Lower lobe of right lung (tissue), 2 donors: ENCODE measurements at regions not wholly inside any gene's neighbourhood (a gene's known extent, or its start where the extent isn't known, plus 50 kb on each side); places are given as distances from the start of the nearest gene placed in this dataset.

Experiments used
- ATAC-seq, 2 donors: fragments of 200-7000 bp; cut with Tn5 transposase; one replicate each; pipeline ENCODE4 v1.9.1; 2020 to 2022; ENCODE audit warnings: mild to moderate bottlenecking in 2 of 2, moderate library complexity in 2 of 2
- DNase-seq: peaks from one replicate; pipeline ENCODE4 v3.0.0-alpha.2; 2020
- H3K27ac ChIP-seq: fragments of 200-600 bp; one replicate; pipeline ENCODE4 v1.8.0; 2022
- H3K27me3 ChIP-seq: fragments of 200-600 bp; one replicate; pipeline ENCODE4 v1.8.0; 2022; ENCODE audit warnings: low read depth
- H3K36me3 ChIP-seq: fragments of 200-600 bp; one replicate; pipeline ENCODE4 v1.8.0; 2022; ENCODE audit warnings: mild to moderate bottlenecking
- H3K4me1 ChIP-seq: fragments of 200-600 bp; one replicate; pipeline ENCODE4 v1.8.0; 2022
- H3K4me3 ChIP-seq: fragments of 200-600 bp; one replicate; pipeline ENCODE4 v1.8.0; 2022; ENCODE audit warnings: mild to moderate bottlenecking
- H3K9me3 ChIP-seq: fragments of 200-600 bp; one replicate; pipeline ENCODE4 v1.8.0; 2022
- CTCF ChIP-seq: fragments of 200-600 bp; IDR thresholded peaks from one replicate; pipeline ENCODE4 v1.8.0; 2022; ENCODE audit warnings: antibody characterized with exemption, mild to moderate bottlenecking
- intact Hi-C: fragments of 100-400 bp; cut with DNase I; formaldehyde crosslinking; loops from one replicate; pipeline ENCODE4 v1.11.0; 2022
- donor health status: DM: no; HTN: yes; CAD: no; lungs with severe emphysema.

DNA sequence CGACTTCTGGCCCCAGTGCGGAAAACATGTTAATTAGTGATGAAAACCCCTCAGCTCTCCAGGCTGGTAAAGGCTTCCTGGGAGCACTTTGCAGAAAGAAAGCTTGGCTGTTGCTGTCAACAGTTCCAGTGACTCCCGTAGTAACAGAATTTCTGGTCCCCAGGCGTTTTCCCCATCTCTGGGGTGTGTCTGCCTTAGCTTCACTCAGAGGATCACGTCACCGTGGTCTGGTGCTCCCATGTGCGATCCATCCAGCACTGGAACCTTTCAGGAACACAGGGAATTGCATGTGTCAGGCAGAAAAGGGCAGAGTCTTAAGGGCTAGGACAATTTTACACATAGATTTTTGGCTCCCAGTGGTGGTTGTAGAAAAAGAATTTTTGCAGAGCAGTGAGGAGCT, 470.4 kb upstream of the USP24 start:
- intact Hi-C loops, result no loop called here
- DNase-seq (no peak), ATAC-seq (no peak)
- TF ChIP-seq CTCF, result no peak
- H3K27me3 ChIP-seq, result no peaks in the 10 kb centered on the region
- H3K27ac ChIP-seq, result no peak overlapping the region
- H3K4me1 ChIP-seq, result no peaks in the 10 kb centered on the region
- H3K9me3 ChIP-seq, result no peaks in the 10 kb centered on the region
- no peak overlapping the region for H3K4me3 ChIP-seq
- H3K36me3 ChIP-seq, result no peaks in the 10 kb centered on the region

DNA sequence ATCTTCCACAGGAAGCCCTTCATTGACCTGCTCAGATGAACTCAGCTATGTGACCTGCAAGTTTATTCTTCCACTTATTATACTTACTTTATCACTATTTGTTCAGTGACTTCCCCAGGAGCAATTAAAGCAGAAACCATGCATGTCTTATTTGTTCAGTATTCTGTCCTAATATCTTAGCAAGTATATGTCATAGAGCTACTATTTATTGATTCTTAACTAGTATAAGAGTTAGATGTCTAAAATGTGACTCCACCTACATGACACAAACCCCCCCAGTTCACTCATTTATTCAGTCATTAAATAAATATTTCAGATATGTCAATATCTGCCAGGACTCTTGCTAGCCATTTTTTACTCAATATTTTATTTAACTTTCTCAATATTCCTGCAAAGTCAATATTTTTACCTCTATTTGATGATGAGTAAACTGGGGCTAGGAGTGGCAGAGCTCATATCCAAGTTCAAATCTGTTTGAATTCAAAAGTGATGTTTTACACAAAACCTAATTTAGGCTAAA, 469.0 kb upstream of the USP24 start:
- Histone ChIP-seq H3K27ac (no peak overlapping the region), H3K9me3 (no peaks in the 10 kb centered on the region), H3K36me3 (no peaks in the 10 kb centered on the region), H3K27me3 (no peaks in the 10 kb centered on the region), H3K4me1 (no peaks in the 10 kb centered on the region), H3K4me3 (no peak overlapping the region)
- ATAC-seq (no peak), DNase-seq (no peak)
- TF ChIP-seq CTCF, result no peak
- intact Hi-C loops, result no loop called here

DNA sequence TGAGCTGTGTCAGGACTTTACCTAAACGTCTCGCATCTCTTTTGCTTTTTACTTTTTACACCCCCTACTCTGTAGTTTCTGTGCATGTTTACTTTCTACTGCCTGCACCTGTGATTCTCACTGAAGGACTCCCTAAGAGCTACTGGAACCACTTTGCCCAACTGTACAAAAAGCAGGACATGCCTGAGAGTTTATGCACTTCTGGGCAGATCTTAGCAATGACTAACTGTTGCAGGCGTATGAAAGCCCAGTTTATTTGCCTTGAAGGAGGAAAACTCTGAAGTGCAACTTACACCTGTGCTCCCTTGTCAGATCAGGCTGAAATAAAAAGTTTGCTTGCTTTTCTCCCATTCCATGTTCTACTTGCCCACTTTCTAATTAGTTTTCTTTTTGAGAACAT, 467.0 kb upstream of the USP24 start:
- no peaks in the 10 kb centered on the region for H3K27me3 ChIP-seq
- H3K4me3 ChIP-seq, result no peak overlapping the region
- TF ChIP-seq CTCF, result no peak
- no peaks in the 10 kb centered on the region for H3K9me3 ChIP-seq
- no peaks in the 10 kb centered on the region for H3K36me3 ChIP-seq
- DNase-seq (no peak), ATAC-seq (peak; percentile 74 to 84)
- H3K4me1 ChIP-seq, result no peaks in the 10 kb centered on the region
- H3K27ac ChIP-seq, result no peak overlapping the region
- intact Hi-C loops, result no loop called here

DNA sequence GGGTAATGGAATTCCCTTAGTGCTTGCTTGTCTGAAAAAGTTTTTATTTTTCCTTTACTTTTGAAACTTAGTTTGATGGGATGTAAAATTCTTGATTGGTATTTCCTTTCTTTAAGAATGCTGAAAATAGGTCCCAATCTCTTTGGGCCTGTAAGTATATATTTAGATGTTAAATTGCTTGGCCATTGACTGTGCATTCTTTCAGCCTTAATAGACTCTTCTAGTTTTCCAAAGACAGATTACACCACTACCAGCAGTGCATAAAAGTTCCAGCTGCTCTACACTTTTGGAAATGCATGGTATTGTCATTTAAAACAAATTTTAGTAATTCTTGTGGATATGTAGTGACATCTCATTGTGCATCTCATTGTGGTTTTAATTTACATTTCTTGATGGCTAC, 464.8 kb upstream of the USP24 start:
- Histone ChIP-seq H3K9me3 (no peaks in the 10 kb centered on the region), H3K27me3 (no peaks in the 10 kb centered on the region), H3K36me3 (no peaks in the 10 kb centered on the region), H3K4me1 (no peaks in the 10 kb centered on the region), H3K27ac (no peak overlapping the region), H3K4me3 (no peak overlapping the region)
- ATAC-seq (no peak), DNase-seq (no peak)
- TF ChIP-seq CTCF, result no peak
- intact Hi-C loops, result no loop called here

- H3K36me3 ChIP-seq, result no peaks in the 10 kb centered on the region
- no peak overlapping the region for H3K4me3 ChIP-seq
- ATAC-seq (no peak), DNase-seq (no peak)
- no peak overlapping the region for H3K27ac ChIP-seq
- intact Hi-C loops, result no loop called here
- no peak for TF ChIP-seq CTCF
- H3K4me1 ChIP-seq, result no peaks in the 10 kb centered on the region
- no peaks in the 10 kb centered on the region for H3K27me3 ChIP-seq
- H3K9me3 ChIP-seq, result no peaks in the 10 kb centered on the region
These were observed 458.3 kb upstream of the USP24 start for GRCh38 chr1:55673416-55673815.
